SU-DHL-6 (cell line): ENCODE measurements at regions not wholly inside any gene's neighbourhood (a gene's known extent, or its start where the extent isn't known, plus 50 kb on each side); places are given as distances from the start of the nearest gene placed in this dataset.

ENCODE experiments used
- CTCF ChIP-seq: fragments of 200-600 bp; sonication (generic); IDR thresholded peaks from one replicate; pipeline ENCODE4 v1.5.1; 2017; ENCODE audit warnings: antibody characterized with exemption, mild to moderate bottlenecking, low read length, moderate library complexity; ENCODE audit not compliant: insufficient read depth, poor library complexity, severe bottlenecking
- EZH2phosphoT487 ChIP-seq: fragments of 200-600 bp; sonication (generic), shearing (Covaris generic); conservative IDR thresholded peaks from 2 replicates; pipeline ENCODE4 v1.6.1; 2018; ENCODE audit warnings: mild to moderate bottlenecking, antibody characterized with exemption, low read length, moderate library complexity, mixed read lengths

GRCh38 chr11:122319691-122320620 lies 203.9 kb upstream of the BLID start:
- TF ChIP-seq CTCF = no peak
- no peak for TF ChIP-seq EZH2phosphoT487
